ENCODE measurements at regions not wholly inside any gene's neighbourhood (a gene's known extent, or its start where the extent isn't known, plus 50 kb on each side); places are given as distances from the start of the nearest gene placed in this dataset.

DNA sequence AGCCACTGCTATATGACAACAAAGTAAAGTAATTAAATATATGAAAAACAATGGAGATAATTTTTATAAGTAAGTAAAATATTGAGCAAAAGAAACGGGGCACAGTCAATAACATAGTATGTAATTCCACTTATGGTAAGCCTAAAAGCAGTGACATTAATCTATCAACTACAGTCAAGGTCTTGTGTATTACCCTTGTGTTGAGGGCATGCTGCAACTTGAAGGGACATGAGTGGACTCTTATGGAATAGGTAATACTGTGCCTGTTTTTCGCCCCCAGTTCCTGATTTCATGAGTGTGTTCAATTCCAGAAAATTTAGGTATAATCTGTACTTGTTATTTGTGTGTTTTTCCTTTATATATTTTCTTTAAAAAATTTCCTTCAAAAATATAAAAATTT lies 201.3 kb upstream of the SLITRK6 start:
- TF ChIP-seq, protein P1, sequence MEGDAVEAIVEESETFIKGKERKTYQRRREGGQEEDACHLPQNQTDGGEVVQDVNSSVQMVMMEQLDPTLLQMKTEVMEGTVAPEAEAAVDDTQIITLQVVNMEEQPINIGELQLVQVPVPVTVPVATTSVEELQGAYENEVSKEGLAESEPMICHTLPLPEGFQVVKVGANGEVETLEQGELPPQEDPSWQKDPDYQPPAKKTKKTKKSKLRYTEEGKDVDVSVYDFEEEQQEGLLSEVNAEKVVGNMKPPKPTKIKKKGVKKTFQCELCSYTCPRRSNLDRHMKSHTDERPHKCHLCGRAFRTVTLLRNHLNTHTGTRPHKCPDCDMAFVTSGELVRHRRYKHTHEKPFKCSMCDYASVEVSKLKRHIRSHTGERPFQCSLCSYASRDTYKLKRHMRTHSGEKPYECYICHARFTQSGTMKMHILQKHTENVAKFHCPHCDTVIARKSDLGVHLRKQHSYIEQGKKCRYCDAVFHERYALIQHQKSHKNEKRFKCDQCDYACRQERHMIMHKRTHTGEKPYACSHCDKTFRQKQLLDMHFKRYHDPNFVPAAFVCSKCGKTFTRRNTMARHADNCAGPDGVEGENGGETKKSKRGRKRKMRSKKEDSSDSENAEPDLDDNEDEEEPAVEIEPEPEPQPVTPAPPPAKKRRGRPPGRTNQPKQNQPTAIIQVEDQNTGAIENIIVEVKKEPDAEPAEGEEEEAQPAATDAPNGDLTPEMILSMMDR (IDR thresholded peaks at IDR 0.05; ENCODE audit: low read depth, low read length, missing control alignments): no peak
- Histone ChIP-seq H3K27me3 (replicated peaks) (no peaks in the 10 kb centered on the region), H3K4me3 (ENCODE audit: low read depth, low read length) (no peak overlapping the region), H3K36me3 (replicated peaks) (no peaks in the 10 kb centered on the region), H3K27ac (no peak overlapping the region)
- DNase-seq: no peak
- in situ Hi-C loops (cut with HindIII; ENCODE audit: low pct_ligation_motif_present, low sequenced_read_pairs): no loop called here

DNA sequence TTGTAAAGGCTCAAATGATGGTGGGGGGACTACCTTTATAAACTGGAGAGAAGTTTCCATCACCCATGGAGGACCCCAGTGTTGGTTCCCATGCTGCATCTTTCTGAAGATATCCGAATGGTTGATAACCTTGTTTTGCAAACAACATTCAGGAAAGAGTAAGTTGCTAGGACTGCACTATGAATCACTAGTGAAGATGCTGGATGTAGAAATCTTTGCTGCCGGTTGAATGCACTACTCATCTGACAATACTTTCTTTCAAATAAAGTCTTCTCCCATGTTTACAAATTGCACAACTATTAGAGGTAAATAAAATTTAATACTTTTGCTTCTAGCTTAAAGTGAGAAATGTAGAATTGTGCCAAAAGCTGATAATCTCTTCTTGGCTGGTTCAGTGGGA lies 198.4 kb upstream of the SLITRK6 start:
- TF ChIP-seq, protein P1 (IDR thresholded peaks at IDR 0.05; ENCODE audit: low read depth, low read length, missing control alignments): no peak
- DNase-seq: no peak
- in situ Hi-C loops (cut with HindIII; ENCODE audit: low pct_ligation_motif_present, low sequenced_read_pairs): no loop called here
- Histone ChIP-seq H3K27ac (no peak overlapping the region), H3K36me3 (replicated peaks) (no peaks in the 10 kb centered on the region), H3K4me3 (ENCODE audit: low read depth, low read length) (no peak overlapping the region), H3K27me3 (replicated peaks) (no peaks in the 10 kb centered on the region)

GRCh38 chr13:85995788-85996418 lies 196.7 kb upstream of the SLITRK6 start:
- TF ChIP-seq, protein P1 (IDR thresholded peaks at IDR 0.05; ENCODE audit: low read depth, low read length, missing control alignments): no peak
- no peaks in the 10 kb centered on the region for H3K36me3 ChIP-seq (replicated peaks)
- H3K4me3 ChIP-seq (ENCODE audit: low read depth, low read length): no peak overlapping the region
- no peak overlapping the region for H3K27ac ChIP-seq
- no peaks in the 10 kb centered on the region for H3K27me3 ChIP-seq (replicated peaks)
- in situ Hi-C loops (cut with HindIII; ENCODE audit: low pct_ligation_motif_present, low sequenced_read_pairs): no loop called here
- no peak for DNase-seq

DNA sequence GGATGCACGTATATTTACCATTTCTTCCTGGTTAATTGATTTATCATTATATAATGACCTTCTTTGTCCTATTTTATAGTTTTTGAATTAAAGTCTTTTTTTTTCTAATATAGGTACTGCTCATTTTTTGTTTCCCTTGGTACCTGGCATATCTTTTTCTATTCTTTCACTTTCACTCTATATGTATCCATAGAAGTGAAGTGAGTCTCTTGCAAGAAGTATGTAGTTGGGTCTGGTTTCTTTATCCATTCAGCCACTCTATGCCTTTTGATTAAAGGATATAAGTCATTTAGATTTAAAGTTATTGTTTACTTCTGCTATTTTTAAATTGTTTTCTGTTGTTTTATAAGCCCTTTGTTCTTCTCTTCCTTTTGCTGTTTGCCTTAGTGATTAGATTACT lies 194.3 kb upstream of the SLITRK6 start:
- no peak for DNase-seq
- Histone ChIP-seq H3K27ac (no peak overlapping the region), H3K4me3 (ENCODE audit: low read depth, low read length) (no peak overlapping the region), H3K36me3 (replicated peaks) (no peaks in the 10 kb centered on the region), H3K27me3 (replicated peaks) (no peaks in the 10 kb centered on the region)
- in situ Hi-C loops (cut with HindIII; ENCODE audit: low pct_ligation_motif_present, low sequenced_read_pairs): no loop called here
- TF ChIP-seq, protein P1 (IDR thresholded peaks at IDR 0.05; ENCODE audit: low read depth, low read length, missing control alignments): no peak

- DNase-seq: no peak
- in situ Hi-C loops (cut with HindIII; ENCODE audit: low pct_ligation_motif_present, low sequenced_read_pairs): no loop called here
- H3K27ac ChIP-seq: no peak overlapping the region
- no peak overlapping the region for H3K4me3 ChIP-seq (ENCODE audit: low read depth, low read length)
- H3K27me3 ChIP-seq (replicated peaks): no peaks in the 10 kb centered on the region
- TF ChIP-seq, protein P1 (IDR thresholded peaks at IDR 0.05; ENCODE audit: low read depth, low read length, missing control alignments): no peak
- no peaks in the 10 kb centered on the region for H3K36me3 ChIP-seq (replicated peaks)
These were observed 191.2 kb upstream of the SLITRK6 start for GRCh38 chr13:85990397-85990796.

- in situ Hi-C loops (cut with HindIII; ENCODE audit: low pct_ligation_motif_present, low sequenced_read_pairs): no loop called here
These were observed 186.6 kb upstream of the SLITRK6 start for GRCh38 chr13:85985797-85986196.

More at GRCh38 chr13:85985797-85986196, 186.6 kb upstream of the SLITRK6 start:
- no peak for DNase-seq
- Histone ChIP-seq H3K27me3 (replicated peaks) (no peaks in the 10 kb centered on the region), H3K4me3 (ENCODE audit: low read depth, low read length) (no peak overlapping the region), H3K27ac (no peak overlapping the region), H3K36me3 (replicated peaks) (no peaks in the 10 kb centered on the region)
- TF ChIP-seq, protein P1 (IDR thresholded peaks at IDR 0.05; ENCODE audit: low read depth, low read length, missing control alignments): no peak
